ENCODE measurements at regions not wholly inside any gene's neighbourhood (a gene's known extent, or its start where the extent isn't known, plus 50 kb on each side); places are given as distances from the start of the nearest gene placed in this dataset.

- H4K8ac ChIP-seq (ENCODE audit: low read depth in 2 of 2, low read length in 2 of 2) = no peak overlapping the region
- H2BK120ac ChIP-seq (ENCODE audit: low read depth, low read length) = no peak overlapping the region
- no peak overlapping the region for H3K14ac ChIP-seq (replicated peaks; ENCODE audit: low read depth, low read length)
- no peak overlapping the region for H3K4me3 ChIP-seq (ENCODE audit: insufficient read depth, low read depth, low read length)
- WGBS, 2 experiments (ENCODE audit: extremely low coverage in 2 of 2, insufficient read length in 1 of 2) = 78% methylated on average over 1 of the region's 3 CpGs; no CpG with 5 or more reads in 1 of the 2 experiments
- DNase-seq (no peak), ATAC-seq (ENCODE audit: low read depth) (no peak)
- H3K27me3 ChIP-seq (ENCODE audit: control insufficient read depth, insufficient read depth, low read length) = no peaks in the 10 kb centered on the region
- H3K36me3 ChIP-seq (ENCODE audit: control insufficient read depth, insufficient read depth, low read length) = no peaks in the 10 kb centered on the region
- intact Hi-C loops (cut with micrococcal nuclease) (no loop called here), in situ Hi-C loops (cut with MboI; ENCODE audit: low sequenced_read_pairs) (no loop called here), dilution Hi-C loops (cut with HindIII; ENCODE audit: low sequenced_read_pairs, unreplicated experiment) (no loop called here)
- H2BK15ac ChIP-seq (ENCODE audit: low read depth, low read length) = no peak overlapping the region
- H2BK5ac ChIP-seq (ENCODE audit: low read depth, low read length, poor library complexity, severe bottlenecking) = no peak overlapping the region
- H3K27ac ChIP-seq (ENCODE audit: insufficient read depth, low read length) = no peak overlapping the region
- no peaks in the 10 kb centered on the region for H3K79me1 ChIP-seq (ENCODE audit: low read depth in 1 of 2, low read length in 2 of 2)
- no peaks in the 10 kb centered on the region for H3K9me1 ChIP-seq (ENCODE audit: insufficient read depth, low read length)
- no TSS peak for BruUV-seq (replicated peaks)
- no peak overlapping the region for H3K4ac ChIP-seq (ENCODE audit: low read depth, low read length)
- no peaks in the 10 kb centered on the region for H3K4me1 ChIP-seq (ENCODE audit: control insufficient read depth, insufficient read depth, low read length)
- TF ChIP-seq, protein P1, sequence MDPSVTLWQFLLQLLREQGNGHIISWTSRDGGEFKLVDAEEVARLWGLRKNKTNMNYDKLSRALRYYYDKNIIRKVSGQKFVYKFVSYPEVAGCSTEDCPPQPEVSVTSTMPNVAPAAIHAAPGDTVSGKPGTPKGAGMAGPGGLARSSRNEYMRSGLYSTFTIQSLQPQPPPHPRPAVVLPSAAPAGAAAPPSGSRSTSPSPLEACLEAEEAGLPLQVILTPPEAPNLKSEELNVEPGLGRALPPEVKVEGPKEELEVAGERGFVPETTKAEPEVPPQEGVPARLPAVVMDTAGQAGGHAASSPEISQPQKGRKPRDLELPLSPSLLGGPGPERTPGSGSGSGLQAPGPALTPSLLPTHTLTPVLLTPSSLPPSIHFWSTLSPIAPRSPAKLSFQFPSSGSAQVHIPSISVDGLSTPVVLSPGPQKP (IDR thresholded peaks at IDR 0.05; ENCODE audit: borderline replicate concordance, low read depth, low read length) = no peak
- TF ChIP-seq RCOR1 (IDR thresholded peaks at IDR 0.05; ENCODE audit: insufficient replicate concordance, low read length) (no peak), MXI1 (IDR thresholded peaks at IDR 0.05; ENCODE audit: borderline replicate concordance, low read depth, low read length) (no peak), RAD21 (IDR thresholded peaks at IDR 0.05; ENCODE audit: low read length) (no peak), RFX5 (IDR thresholded peaks at IDR 0.05; ENCODE audit: low read depth, low read length) (no peak), CHD1 (IDR thresholded peaks at IDR 0.05; ENCODE audit: low read depth, low read length) (no peak), FOS (IDR thresholded peaks at IDR 0.05; ENCODE audit: low read depth, low read length) (no peak), SMC3 (IDR thresholded peaks at IDR 0.05; ENCODE audit: low read depth, low read length) (no peak), CEBPB (IDR thresholded peaks at IDR 0.05; ENCODE audit: low read depth, low read length) (no peak), MAFK (IDR thresholded peaks at IDR 0.05; ENCODE audit: low read depth, low read length) (no peak), POLR2A (IDR thresholded peaks at IDR 0.05; ENCODE audit: low read depth, low read length) (no peak), NFE2L2 (IDR thresholded peaks at IDR 0.05; ENCODE audit: low read depth, low read length) (no peak), MAZ (IDR thresholded peaks at IDR 0.05; ENCODE audit: borderline replicate concordance, low read depth, low read length) (no peak), BHLHE40 (IDR thresholded peaks at IDR 0.05; ENCODE audit: low read depth, low read length) (no peak)
- TF ChIP-seq, protein P2, sequence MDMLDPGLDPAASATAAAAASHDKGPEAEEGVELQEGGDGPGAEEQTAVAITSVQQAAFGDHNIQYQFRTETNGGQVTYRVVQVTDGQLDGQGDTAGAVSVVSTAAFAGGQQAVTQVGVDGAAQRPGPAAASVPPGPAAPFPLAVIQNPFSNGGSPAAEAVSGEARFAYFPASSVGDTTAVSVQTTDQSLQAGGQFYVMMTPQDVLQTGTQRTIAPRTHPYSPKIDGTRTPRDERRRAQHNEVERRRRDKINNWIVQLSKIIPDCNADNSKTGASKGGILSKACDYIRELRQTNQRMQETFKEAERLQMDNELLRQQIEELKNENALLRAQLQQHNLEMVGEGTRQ (IDR thresholded peaks at IDR 0.05; ENCODE audit: low read depth, low read length) = no peak
- TF ChIP-seq, protein P3, sequence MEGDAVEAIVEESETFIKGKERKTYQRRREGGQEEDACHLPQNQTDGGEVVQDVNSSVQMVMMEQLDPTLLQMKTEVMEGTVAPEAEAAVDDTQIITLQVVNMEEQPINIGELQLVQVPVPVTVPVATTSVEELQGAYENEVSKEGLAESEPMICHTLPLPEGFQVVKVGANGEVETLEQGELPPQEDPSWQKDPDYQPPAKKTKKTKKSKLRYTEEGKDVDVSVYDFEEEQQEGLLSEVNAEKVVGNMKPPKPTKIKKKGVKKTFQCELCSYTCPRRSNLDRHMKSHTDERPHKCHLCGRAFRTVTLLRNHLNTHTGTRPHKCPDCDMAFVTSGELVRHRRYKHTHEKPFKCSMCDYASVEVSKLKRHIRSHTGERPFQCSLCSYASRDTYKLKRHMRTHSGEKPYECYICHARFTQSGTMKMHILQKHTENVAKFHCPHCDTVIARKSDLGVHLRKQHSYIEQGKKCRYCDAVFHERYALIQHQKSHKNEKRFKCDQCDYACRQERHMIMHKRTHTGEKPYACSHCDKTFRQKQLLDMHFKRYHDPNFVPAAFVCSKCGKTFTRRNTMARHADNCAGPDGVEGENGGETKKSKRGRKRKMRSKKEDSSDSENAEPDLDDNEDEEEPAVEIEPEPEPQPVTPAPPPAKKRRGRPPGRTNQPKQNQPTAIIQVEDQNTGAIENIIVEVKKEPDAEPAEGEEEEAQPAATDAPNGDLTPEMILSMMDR (conservative IDR thresholded peaks at IDR 0.05; ENCODE audit: low read depth, low read length) = no peak
- no peak overlapping the region for H2AFZ ChIP-seq (replicated peaks; ENCODE audit: low read length, poor library complexity)
- no peak overlapping the region for H2AK5ac ChIP-seq (ENCODE audit: low read depth, low read length)
- no peak overlapping the region for H3K56ac ChIP-seq (ENCODE audit: extremely low read depth, insufficient read depth, low read length)
- no peak overlapping the region for H2AK9ac ChIP-seq (replicated peaks; ENCODE audit: low read depth, low read length, poor library complexity)
- H3K9me3 ChIP-seq (ENCODE audit: control insufficient read depth, insufficient read depth, low read length) = no peaks in the 10 kb centered on the region
- POLR2A ChIA-PET (ENCODE audit: unreplicated experiment) = no interaction called here
- no peak overlapping the region for H4K91ac ChIP-seq (ENCODE audit: insufficient read depth, low read depth, low read length)
- no peak overlapping the region for H3K18ac ChIP-seq (ENCODE audit: low read depth, low read length)
- no peaks in the 10 kb centered on the region for H4K20me1 ChIP-seq (ENCODE audit: insufficient read depth, low read length)
- no peak overlapping the region for H3K23ac ChIP-seq (ENCODE audit: low read depth, low read length)
- no peak overlapping the region for H2BK20ac ChIP-seq (ENCODE audit: low read depth, low read length)
- H3K4me2 ChIP-seq (ENCODE audit: low read depth, low read length) = no peak overlapping the region
- CTCF ChIA-PET = interaction anchor here (0.6 to 0.8 kb wide), 2 partner anchors 86 to 1252 kb away, joined by 4 to 5 read pairs; no protein-coding TSS in a partner anchor
- no peak overlapping the region for H3K9ac ChIP-seq (ENCODE audit: low read depth, low read length)
- H4K5ac ChIP-seq (ENCODE audit: low read depth, low read length) = no peak overlapping the region
These were observed 1258.6 kb downstream of the PCDH9 start for GRCh38 chr13:65971541-65971940.
